Non-pigmented ciliary epithelial cell (primary cell): ENCODE measurements at regions not wholly inside any gene's neighbourhood (a gene's known extent, or its start where the extent isn't known, plus 50 kb on each side); places are given as distances from the start of the nearest gene placed in this dataset.

Source experiments
- DNase-seq: peaks from one replicate; pipeline ENCODE4 v3.0.0-alpha.2; 2010; ENCODE audit warnings: low read depth

- DNase-seq: no peak
Observed at GRCh38 chr15:85889956-85890619, 95.4 kb upstream of the KLHL25 start.

- DNase-seq: no peak
Observed at GRCh38 chr15:85890620-85890980, 95.9 kb upstream of the KLHL25 start.

GRCh38 chr15:85891470-85891869 is 96.7 kb upstream of the KLHL25 start:
- DNase-seq: no peak

DNA sequence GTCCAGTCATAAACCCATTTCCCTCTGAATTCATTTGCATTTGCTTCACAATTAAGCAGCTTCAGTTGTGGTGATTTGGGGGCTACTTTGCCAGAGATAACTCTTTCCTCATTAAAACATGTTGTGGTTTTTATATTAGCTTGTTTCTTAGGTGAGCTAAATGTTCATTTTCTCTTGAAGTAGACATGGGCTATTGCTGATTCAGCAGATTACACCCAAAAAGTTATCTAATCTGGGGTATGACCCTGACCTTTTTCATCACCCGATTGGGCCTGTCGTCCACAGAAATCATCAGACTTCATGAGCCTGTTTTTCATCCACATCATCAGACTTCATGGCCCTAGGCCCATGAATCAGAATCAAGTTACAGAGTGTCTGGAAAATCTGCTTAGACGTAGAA is 97.5 kb upstream of the KLHL25 start:
- no peak for DNase-seq

GRCh38 chr15:85897207-85897894 is 102.6 kb upstream of the KLHL25 start:
- no peak for DNase-seq

GRCh38 chr15:85897895-85898717 is 103.4 kb upstream of the KLHL25 start:
- no peak for DNase-seq

GRCh38 chr15:85899927-85900326 is 105.2 kb upstream of the KLHL25 start:
- no peak for DNase-seq

DNA sequence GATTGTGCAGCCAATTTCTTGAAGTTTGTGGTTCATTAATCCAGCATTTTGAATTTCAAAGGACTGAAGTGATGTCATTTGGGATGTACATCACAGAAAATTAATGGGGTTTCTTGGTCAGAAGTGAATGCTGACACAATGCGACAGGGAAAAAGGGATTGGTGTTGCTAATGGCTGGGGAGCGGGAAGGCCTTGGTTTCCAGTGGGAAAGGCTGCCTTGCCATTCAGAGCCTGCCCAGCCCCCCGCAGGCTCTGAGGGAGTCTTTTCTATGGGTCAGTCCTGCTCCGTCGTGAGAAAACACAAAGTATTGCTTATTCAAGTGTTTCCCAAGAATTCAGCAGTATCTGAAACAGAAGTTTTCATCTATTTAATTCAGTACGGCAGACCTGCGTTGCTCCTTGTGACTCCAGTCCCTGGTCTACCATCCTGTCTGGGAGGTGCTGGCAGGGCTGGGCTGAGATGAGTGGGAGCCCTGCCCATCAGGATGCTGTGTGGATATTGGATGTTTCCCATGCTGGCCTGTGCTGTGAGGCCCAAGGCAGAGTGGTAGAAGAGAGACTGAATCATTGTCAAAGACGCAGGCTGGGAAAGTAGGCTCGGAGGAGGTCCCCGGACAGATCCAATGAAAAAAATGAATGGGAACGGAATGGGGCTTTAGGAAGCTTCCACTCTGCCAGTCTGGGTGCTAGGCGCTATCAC is 111.2 kb upstream of the KLHL25 start:
- DNase-seq: no peak

DNA sequence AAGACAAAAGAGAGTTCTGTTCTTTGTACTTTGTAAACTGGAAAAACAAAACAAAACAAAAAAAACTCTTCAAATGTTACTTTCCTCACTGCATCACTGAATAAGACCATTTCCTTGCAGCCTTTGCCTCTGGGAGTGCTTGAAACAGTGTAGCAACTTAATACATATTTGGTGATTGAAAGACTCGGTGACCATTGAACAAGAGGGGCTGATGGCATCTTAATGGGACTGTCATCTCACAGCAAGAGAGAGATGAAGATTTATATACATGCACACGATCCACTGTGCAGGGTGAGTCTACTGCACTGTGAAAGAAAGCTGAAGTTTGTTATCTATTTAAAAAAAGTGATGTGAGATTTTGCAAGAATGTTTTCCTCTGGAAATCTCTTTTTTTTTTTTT is 111.9 kb upstream of the KLHL25 start:
- no peak for DNase-seq

DNA sequence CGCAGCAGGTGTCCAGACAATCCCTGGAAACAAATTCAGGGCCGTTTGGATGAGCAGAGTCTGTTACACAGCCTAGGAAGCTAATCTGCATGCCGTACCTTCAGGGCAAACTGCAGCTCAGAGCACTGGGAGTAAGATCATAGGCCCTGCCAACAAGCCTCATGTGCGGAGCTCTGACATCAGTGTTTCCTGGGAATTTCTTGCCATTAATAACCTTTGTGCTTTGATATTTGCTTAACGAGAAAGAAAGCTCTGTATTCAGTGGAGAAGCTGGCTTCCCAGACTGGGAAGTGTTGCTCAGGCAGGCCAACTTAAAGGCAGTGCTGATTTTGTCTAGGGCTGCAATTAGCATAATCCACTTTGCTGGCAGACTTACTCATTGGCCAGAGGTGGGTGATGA is 116.1 kb upstream of the KLHL25 start:
- DNase-seq: no peak

- no peak for DNase-seq
Observed at GRCh38 chr15:85913461-85913860, 118.7 kb upstream of the KLHL25 start.

DNA sequence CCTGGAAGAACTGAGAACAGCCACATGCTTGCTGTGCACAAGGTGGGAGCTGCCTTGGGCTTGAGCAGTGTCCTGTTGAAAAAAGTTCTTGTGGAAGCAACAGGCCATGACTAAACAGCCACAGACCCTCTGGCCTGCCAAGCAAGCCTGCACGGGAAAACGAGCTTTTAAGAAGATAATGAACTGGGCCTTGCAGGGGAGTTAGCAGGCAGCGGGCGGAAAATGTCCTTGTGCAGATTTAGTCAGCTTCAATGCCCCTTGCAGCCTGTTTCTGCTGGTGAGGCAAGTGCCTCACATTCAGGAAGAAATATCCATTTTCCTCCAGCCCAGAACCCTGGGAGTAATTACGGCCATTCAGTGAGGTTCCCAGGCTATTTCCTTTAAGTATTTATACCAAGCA is 126.2 kb upstream of the KLHL25 start:
- no peak for DNase-seq

GRCh38 chr15:85924088-85924487 is 129.4 kb upstream of the KLHL25 start:
- no peak for DNase-seq

DNA sequence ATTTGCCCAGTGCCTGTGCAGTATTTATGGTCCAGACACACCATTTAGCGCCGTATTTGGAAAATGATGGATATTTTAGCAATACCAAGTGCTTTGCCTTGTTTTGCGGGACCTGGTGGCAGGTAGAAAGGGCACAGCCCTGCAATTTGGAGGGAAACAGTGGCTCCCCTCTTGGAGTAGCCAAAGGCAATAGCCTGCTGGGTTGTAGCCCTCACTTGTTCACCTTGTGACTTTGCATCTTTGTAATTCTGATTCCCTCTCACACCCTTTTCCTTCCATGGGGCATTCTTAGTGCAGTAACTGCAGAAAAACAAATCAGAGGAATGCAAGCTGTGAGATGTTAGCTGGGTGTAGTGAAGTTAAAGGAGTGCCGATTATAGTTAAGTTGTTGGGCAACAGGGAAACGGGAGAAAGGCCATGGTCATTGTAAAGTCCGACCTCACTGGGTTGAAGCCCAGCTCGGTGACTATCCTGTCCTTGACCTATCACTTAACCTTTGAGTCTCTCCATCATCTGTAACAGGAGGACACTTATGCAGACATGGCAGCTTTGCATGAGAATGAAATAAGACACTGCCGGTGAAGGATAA is 131.0 kb upstream of the KLHL25 start:
- no peak for DNase-seq

DNA sequence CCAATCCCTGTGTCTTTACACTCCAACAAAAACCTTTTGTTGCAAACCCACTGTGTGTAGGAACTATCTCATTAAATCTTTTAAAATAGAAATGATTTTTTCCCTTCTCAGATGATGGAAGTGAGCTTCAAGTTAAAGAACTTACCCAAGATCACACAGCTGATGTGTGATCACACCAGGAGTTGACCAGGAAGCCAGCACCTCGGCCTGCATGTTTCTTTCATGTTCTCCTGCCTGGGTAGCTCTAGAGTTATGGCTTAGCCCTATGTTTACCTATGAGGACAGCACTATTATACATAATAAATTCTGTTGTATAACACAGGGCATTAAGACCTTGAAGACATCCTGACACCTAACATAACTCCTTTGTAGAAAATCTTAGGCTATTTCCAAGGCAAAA is 132.1 kb upstream of the KLHL25 start:
- no peak for DNase-seq

DNA sequence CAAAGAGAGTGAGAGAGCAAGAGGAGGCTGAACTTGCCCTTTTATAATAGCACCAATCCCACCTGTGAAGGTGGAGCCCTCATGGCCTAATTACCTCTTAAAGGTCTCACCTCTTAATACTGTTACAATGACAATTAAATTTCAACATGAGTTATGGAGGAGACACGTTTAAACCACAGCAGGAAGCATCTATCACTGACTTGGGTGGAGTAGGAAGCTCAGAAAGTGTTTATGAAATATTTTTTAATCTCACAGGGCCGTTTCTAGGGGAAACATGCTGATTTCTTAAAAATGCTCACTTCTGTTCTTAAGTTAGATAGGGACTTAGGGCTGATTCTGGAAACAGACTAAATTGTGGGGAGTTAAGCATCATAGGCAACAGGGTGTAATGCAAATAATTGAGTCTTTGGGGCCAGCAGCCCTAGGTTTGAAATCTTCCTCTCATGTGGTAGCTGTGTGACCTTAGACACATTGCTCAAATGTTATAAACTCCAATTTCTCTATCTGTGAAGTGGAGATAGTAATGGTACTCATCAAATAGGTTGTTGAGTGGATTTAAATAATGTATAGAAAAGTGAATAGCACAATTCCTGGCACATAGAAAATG is 133.3 kb upstream of the KLHL25 start:
- no peak for DNase-seq

DNA sequence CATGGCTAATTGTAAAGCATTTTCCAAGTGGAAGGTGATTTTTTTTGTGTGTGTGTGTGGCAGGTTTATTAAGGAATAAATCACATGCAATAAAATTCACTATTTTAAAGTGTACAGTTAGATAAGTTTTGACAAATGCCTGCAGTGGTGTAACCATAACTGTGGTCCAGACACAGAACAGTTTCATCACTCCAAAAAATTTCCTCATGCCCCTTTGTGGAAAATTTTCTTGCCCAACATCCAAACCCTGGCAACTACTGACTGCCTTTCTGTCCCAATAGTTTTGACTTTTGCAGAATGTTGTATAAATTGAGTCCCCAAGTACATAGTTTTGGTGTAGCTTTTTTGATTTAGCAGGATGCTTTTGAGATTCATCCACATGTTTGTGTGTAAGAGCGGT is 135.1 kb upstream of the KLHL25 start:
- DNase-seq: no peak

GRCh38 chr15:85932391-85932790 is 137.7 kb upstream of the KLHL25 start:
- DNase-seq: no peak

DNA sequence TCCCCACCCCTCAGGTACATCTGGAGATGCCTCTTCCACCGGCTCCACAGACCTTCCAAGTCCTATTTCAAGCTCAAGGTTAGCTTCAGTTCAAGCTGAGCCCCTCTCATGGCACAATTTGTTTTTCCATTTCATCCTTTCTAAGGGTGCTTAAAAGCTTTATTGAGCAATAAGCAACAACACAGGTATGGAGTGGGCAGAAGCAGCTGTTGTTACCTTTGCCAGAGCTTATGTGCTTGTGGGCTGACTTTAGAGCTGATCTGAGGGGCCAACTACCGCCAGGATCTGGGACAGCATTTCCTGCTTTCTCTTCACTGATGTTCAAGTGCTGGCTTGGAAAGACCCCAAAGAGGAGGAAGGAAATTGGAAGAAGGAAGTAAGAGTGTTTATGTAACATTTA is 140.0 kb upstream of the KLHL25 start:
- DNase-seq: no peak

DNA sequence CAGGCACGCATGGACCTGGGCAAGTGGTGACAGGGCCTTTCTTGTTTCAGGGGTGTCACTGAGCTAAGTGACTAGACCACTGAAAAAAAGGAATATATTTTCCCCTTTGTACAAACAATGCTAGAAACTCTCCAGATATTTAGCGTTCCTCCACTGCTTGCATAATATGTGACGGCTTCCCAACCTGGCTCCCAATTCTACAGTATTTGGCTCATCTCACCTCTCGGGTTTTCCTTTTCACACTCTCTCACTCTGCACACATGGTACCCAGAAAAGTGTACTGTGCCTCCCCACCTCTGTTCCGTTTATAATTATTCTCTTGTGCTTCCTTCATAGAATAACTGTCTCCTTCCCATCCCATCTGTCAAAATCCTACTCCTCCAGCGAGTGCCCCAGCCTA is 140.5 kb upstream of the KLHL25 start:
- DNase-seq: no peak

DNA sequence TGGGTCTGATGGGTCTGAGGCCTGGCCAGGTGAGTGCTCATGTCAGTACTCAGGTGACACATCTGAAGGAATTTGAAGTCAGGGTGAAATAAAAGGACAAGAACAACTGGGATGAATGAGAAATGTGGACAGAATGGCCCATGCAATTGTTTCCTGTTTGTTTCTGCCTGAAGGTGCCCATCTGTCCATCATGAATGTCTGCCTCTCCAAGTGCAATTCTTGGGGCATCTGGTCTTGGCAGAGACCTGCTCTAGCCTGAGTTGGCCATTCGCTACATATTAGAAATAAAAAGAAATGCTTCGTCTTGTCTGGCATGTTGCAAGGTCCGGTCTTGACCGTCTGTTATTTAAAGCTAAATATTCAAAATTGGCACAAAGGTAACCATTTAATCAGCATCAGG is 142.0 kb upstream of the AGBL1 start:
- DNase-seq: no peak
